ENCODE measurements at regions not wholly inside any gene's neighbourhood (a gene's known extent, or its start where the extent isn't known, plus 50 kb on each side); places are given as distances from the start of the nearest gene placed in this dataset.

GRCh38 chr18:64513401-64513800, 364.5 kb upstream of the LINC00305 start:
- H3K4ac ChIP-seq (ENCODE audit: low read length), result no peak overlapping the region
- no peaks in the 10 kb centered on the region for H3K4me1 ChIP-seq (ENCODE audit: control insufficient read depth in 2 of 2, insufficient read depth in 1 of 2, low read depth in 1 of 2, low read length in 2 of 2)
- no peaks in the 10 kb centered on the region for H3K79me1 ChIP-seq (ENCODE audit: low read depth, low read length)
- H3K23ac ChIP-seq (ENCODE audit: low read depth, low read length, poor library complexity), result no peak overlapping the region
- no peak overlapping the region for H3K14ac ChIP-seq (ENCODE audit: low read length)
- no peak overlapping the region for H2BK5ac ChIP-seq (ENCODE audit: low read length)
- no peak overlapping the region for H4K8ac ChIP-seq (ENCODE audit: low read depth, low read length)
- no peaks in the 10 kb centered on the region for H3K9me3 ChIP-seq (replicated peaks in 1 of 2; ENCODE audit: control insufficient read depth in 2 of 2, insufficient read depth in 1 of 2, low read depth in 1 of 2, low read length in 2 of 2)
- no peak overlapping the region for H2AK5ac ChIP-seq (ENCODE audit: low read depth, low read length)
- H2AFZ ChIP-seq (ENCODE audit: low read length), result no peak overlapping the region
- no peak overlapping the region for H4K91ac ChIP-seq (ENCODE audit: low read depth, low read length, poor library complexity)
- H3K27me3 ChIP-seq (ENCODE audit: control insufficient read depth in 3 of 3, insufficient read depth in 3 of 3, low read depth in 1 of 3, low read length in 3 of 3), result no peaks in the 10 kb centered on the region
- WGBS, 2 donors (ENCODE audit: extremely low coverage in 2 of 2, insufficient read length in 2 of 2, insufficient replicate concordance in 1 of 2), result no CpG with 5 or more reads among the region's 3 CpGs
- H2BK12ac ChIP-seq (ENCODE audit: low read length), result no peak overlapping the region
- H3K9ac ChIP-seq (ENCODE audit: low read depth, low read length, poor library complexity), result no peak overlapping the region
- H3K4me3 ChIP-seq (ENCODE audit: low read length in 2 of 2), result no peak overlapping the region
- H3K4me2 ChIP-seq (ENCODE audit: insufficient read depth, low read length, poor library complexity, severe bottlenecking), result no peak overlapping the region
- no peak overlapping the region for H2BK15ac ChIP-seq (ENCODE audit: low read length)
- H3K27ac ChIP-seq (replicated peaks; ENCODE audit: low read length), result no peak overlapping the region
- no peaks in the 10 kb centered on the region for H3K36me3 ChIP-seq (replicated peaks in 1 of 2; ENCODE audit: control insufficient read depth in 2 of 2, insufficient read depth in 2 of 2, low read length in 2 of 2)
- DNase-seq (ENCODE audit: low spot score), result no peak
- no peak overlapping the region for H2BK120ac ChIP-seq (ENCODE audit: low read depth, low read length)
- no peak overlapping the region for H3K18ac ChIP-seq (ENCODE audit: low read length)

- H2BK15ac ChIP-seq (ENCODE audit: low read length), result no peak overlapping the region
- H3K4me2 ChIP-seq (ENCODE audit: insufficient read depth, low read length, poor library complexity, severe bottlenecking), result no peak overlapping the region
- no peak overlapping the region for H2BK120ac ChIP-seq (ENCODE audit: low read depth, low read length)
- no peak overlapping the region for H3K4me3 ChIP-seq (ENCODE audit: low read length in 2 of 2)
- no CpG with 5 or more reads among the region's 5 CpGs for WGBS, 2 donors (ENCODE audit: extremely low coverage in 2 of 2, insufficient read length in 2 of 2, insufficient replicate concordance in 1 of 2)
- no peaks in the 10 kb centered on the region for H3K9me3 ChIP-seq (replicated peaks in 1 of 2; ENCODE audit: control insufficient read depth in 2 of 2, insufficient read depth in 1 of 2, low read depth in 1 of 2, low read length in 2 of 2)
- H2BK5ac ChIP-seq (ENCODE audit: low read length), result no peak overlapping the region
- H3K27ac ChIP-seq (replicated peaks; ENCODE audit: low read length), result no peak overlapping the region
- H3K23ac ChIP-seq (ENCODE audit: low read depth, low read length, poor library complexity), result no peak overlapping the region
- no peak overlapping the region for H2BK12ac ChIP-seq (ENCODE audit: low read length)
- no peak overlapping the region for H3K14ac ChIP-seq (ENCODE audit: low read length)
- H3K36me3 ChIP-seq (replicated peaks in 1 of 2; ENCODE audit: control insufficient read depth in 2 of 2, insufficient read depth in 2 of 2, low read length in 2 of 2), result no peaks in the 10 kb centered on the region
- no peak overlapping the region for H2AFZ ChIP-seq (ENCODE audit: low read length)
- no peak overlapping the region for H3K18ac ChIP-seq (ENCODE audit: low read length)
- H3K27me3 ChIP-seq (ENCODE audit: control insufficient read depth in 3 of 3, insufficient read depth in 3 of 3, low read depth in 1 of 3, low read length in 3 of 3), result no peaks in the 10 kb centered on the region
- no peak overlapping the region for H4K8ac ChIP-seq (ENCODE audit: low read depth, low read length)
- H3K4me1 ChIP-seq (ENCODE audit: control insufficient read depth in 2 of 2, insufficient read depth in 1 of 2, low read depth in 1 of 2, low read length in 2 of 2), result no peaks in the 10 kb centered on the region
- H3K4ac ChIP-seq (ENCODE audit: low read length), result no peak overlapping the region
- no peak overlapping the region for H4K91ac ChIP-seq (ENCODE audit: low read depth, low read length, poor library complexity)
- H3K9ac ChIP-seq (ENCODE audit: low read depth, low read length, poor library complexity), result no peak overlapping the region
- no peak for DNase-seq (ENCODE audit: low spot score)
- H3K79me1 ChIP-seq (ENCODE audit: low read depth, low read length), result no peaks in the 10 kb centered on the region
- H2AK5ac ChIP-seq (ENCODE audit: low read depth, low read length), result no peak overlapping the region
Observed at GRCh38 chr18:64490207-64490606, 341.3 kb upstream of the LINC00305 start.

- Histone ChIP-seq H3K27ac (replicated peaks; ENCODE audit: low read length) (no peak overlapping the region), H3K4me2 (ENCODE audit: insufficient read depth, low read length, poor library complexity, severe bottlenecking) (no peak overlapping the region), H3K27me3 (ENCODE audit: control insufficient read depth in 3 of 3, insufficient read depth in 3 of 3, low read depth in 1 of 3, low read length in 3 of 3) (no peaks in the 10 kb centered on the region), H2AK5ac (ENCODE audit: low read depth, low read length) (no peak overlapping the region), H3K4me1 (ENCODE audit: control insufficient read depth in 2 of 2, insufficient read depth in 1 of 2, low read depth in 1 of 2, low read length in 2 of 2) (no peaks in the 10 kb centered on the region), H3K23ac (ENCODE audit: low read depth, low read length, poor library complexity) (no peak overlapping the region), H3K9me3 (replicated peaks in 1 of 2; ENCODE audit: control insufficient read depth in 2 of 2, insufficient read depth in 1 of 2, low read depth in 1 of 2, low read length in 2 of 2) (no peaks in the 10 kb centered on the region), H4K91ac (ENCODE audit: low read depth, low read length, poor library complexity) (no peak overlapping the region), H2AFZ (ENCODE audit: low read length) (no peak overlapping the region), H3K79me1 (ENCODE audit: low read depth, low read length) (no peaks in the 10 kb centered on the region), H3K4ac (ENCODE audit: low read length) (no peak overlapping the region), H2BK15ac (ENCODE audit: low read length) (no peak overlapping the region), H3K14ac (ENCODE audit: low read length) (no peak overlapping the region), H3K18ac (ENCODE audit: low read length) (no peak overlapping the region), H2BK12ac (ENCODE audit: low read length) (no peak overlapping the region), H3K9ac (ENCODE audit: low read depth, low read length, poor library complexity) (no peak overlapping the region), H2BK120ac (ENCODE audit: low read depth, low read length) (no peak overlapping the region), H4K8ac (ENCODE audit: low read depth, low read length) (no peak overlapping the region), H3K36me3 (replicated peaks in 1 of 2; ENCODE audit: control insufficient read depth in 2 of 2, insufficient read depth in 2 of 2, low read length in 2 of 2) (no peaks in the 10 kb centered on the region), H3K4me3 (ENCODE audit: low read length in 2 of 2) (no peak overlapping the region), H2BK5ac (ENCODE audit: low read length) (no peak overlapping the region)
- no peak for DNase-seq (ENCODE audit: low spot score)
Observed at GRCh38 chr18:64488698-64489097, 339.8 kb upstream of the LINC00305 start.

DNA sequence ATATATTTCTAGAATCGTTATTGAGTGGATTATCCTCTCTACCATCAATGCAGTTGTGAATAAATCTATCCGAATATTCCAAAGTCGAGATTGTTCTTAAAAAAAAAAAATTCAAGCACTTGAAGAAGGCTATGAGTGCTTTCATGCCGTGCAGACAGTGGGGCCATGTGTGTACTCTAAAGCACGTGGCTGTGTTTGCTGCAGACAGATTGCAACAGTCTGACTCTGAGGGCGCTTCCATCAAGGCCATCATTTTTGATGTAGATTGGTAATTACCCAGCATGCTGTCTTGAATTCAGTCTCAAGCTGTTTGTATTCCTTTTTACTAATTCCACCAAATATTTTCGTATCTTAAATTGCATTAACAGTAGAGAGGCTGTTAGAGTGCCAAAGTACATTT, 325.9 kb upstream of the LINC00305 start:
- Histone ChIP-seq H3K4me2 (ENCODE audit: insufficient read depth, low read length, poor library complexity, severe bottlenecking) (no peak overlapping the region), H2BK5ac (ENCODE audit: low read length) (no peak overlapping the region), H2AK5ac (ENCODE audit: low read depth, low read length) (no peak overlapping the region), H3K79me1 (ENCODE audit: low read depth, low read length) (no peaks in the 10 kb centered on the region), H2BK15ac (ENCODE audit: low read length) (no peak overlapping the region), H3K23ac (ENCODE audit: low read depth, low read length, poor library complexity) (no peak overlapping the region), H2BK120ac (ENCODE audit: low read depth, low read length) (no peak overlapping the region), H3K4me1 (ENCODE audit: control insufficient read depth in 2 of 2, insufficient read depth in 1 of 2, low read depth in 1 of 2, low read length in 2 of 2) (no peaks in the 10 kb centered on the region), H3K14ac (ENCODE audit: low read length) (no peak overlapping the region), H3K36me3 (replicated peaks in 1 of 2; ENCODE audit: control insufficient read depth in 2 of 2, insufficient read depth in 2 of 2, low read length in 2 of 2) (peaks cover 0 to 1% of the 10 kb centered on the region in 2 donors), H3K4ac (ENCODE audit: low read length) (no peak overlapping the region), H3K27ac (replicated peaks; ENCODE audit: low read length) (no peak overlapping the region), H3K18ac (ENCODE audit: low read length) (no peak overlapping the region), H3K9ac (ENCODE audit: low read depth, low read length, poor library complexity) (no peak overlapping the region), H2AFZ (ENCODE audit: low read length) (no peak overlapping the region), H3K27me3 (ENCODE audit: control insufficient read depth in 3 of 3, insufficient read depth in 3 of 3, low read depth in 1 of 3, low read length in 3 of 3) (no peaks in the 10 kb centered on the region), H4K8ac (ENCODE audit: low read depth, low read length) (no peak overlapping the region), H3K4me3 (ENCODE audit: low read length in 2 of 2) (no peak overlapping the region), H4K91ac (ENCODE audit: low read depth, low read length, poor library complexity) (no peak overlapping the region), H3K9me3 (replicated peaks in 1 of 2; ENCODE audit: control insufficient read depth in 2 of 2, insufficient read depth in 1 of 2, low read depth in 1 of 2, low read length in 2 of 2) (no peaks in the 10 kb centered on the region), H2BK12ac (ENCODE audit: low read length) (no peak overlapping the region)
- no CpG with 5 or more reads among the region's 7 CpGs for WGBS, 2 donors (ENCODE audit: extremely low coverage in 2 of 2, insufficient read length in 2 of 2, insufficient replicate concordance in 1 of 2)
- no peak for DNase-seq (ENCODE audit: low spot score)
